Prostate gland (tissue), 2 donors: ENCODE measurements at regions not wholly inside any gene's neighbourhood (a gene's known extent, or its start where the extent isn't known, plus 50 kb on each side); places are given as distances from the start of the nearest gene placed in this dataset.

Source experiments
- DNase-seq: peaks from one replicate; pipeline ENCODE4 v3.0.0-alpha.2; 2019; ENCODE audit warnings: low spot score
- H3K27ac ChIP-seq, 2 donors: fragments of 200-600 bp; sonication (generic); 2 replicates each; pipeline ENCODE4 v1.5.1; 2017 to 2019
- H3K27me3 ChIP-seq: fragments of 200-600 bp; sonication (generic); replicated peaks from 2 replicates; pipeline ENCODE4 v1.5.1; 2019; ENCODE audit not compliant: insufficient read depth
- H3K36me3 ChIP-seq, 2 donors: fragments of 200-600 bp; sonication (generic); 1 replicate in 1 of 2; 2 replicates in 1 of 2; pipeline versions ENCODE4 v1.5.1 to v1.8.1; 2017 to 2019
- H3K4me1 ChIP-seq: fragments of 200-600 bp; sonication (generic); replicated peaks from 2 replicates; pipeline ENCODE4 v1.5.1; 2019
- H3K4me3 ChIP-seq, 2 donors: fragments of 200-600 bp; sonication (generic); 2 replicates each; pipeline ENCODE4 v1.5.1; 2017 to 2019
- H3K9me3 ChIP-seq: fragments of 200-600 bp; sonication (generic); 2 replicates; pipeline ENCODE4 v1.5.1; 2017
- POLR2A ChIP-seq: fragments of 450-650 bp; IDR thresholded peaks from one replicate; pipeline ENCODE4 v1.6.1; 2016; ENCODE audit warnings: antibody characterized with exemption, mild to moderate bottlenecking
- POLR2AphosphoS5 ChIP-seq: sonication (generic); formaldehyde crosslinking; IDR thresholded peaks from one replicate; pipeline ENCODE4 v1.6.1; 2017; ENCODE audit warnings: antibody characterized with exemption
- WGBS: methylation state at CpG from one replicate; pipeline ENCODE4 v1.1.5; 2018; 5-methylcytosine and 5-hydroxymethylcytosine counted together
- intact Hi-C: fragments of 100-400 bp; cut with DNase I; formaldehyde crosslinking; loops from one replicate; pipeline ENCODE4 v1.14.2; 2022
- TF ChIP-seq, protein P1 (sequence below), 4 experiments: fragments of 200-600 bp in 2 of 4; fragments of 450-650 bp in 2 of 4; sonication (generic) in 2 of 4; IDR thresholded peaks; 1 replicate in 3 of 4; 2 replicates in 1 of 4; pipeline ENCODE4 v1.5.1; 2016 to 2019; ENCODE audit warnings: antibody characterized with exemption in 4 of 4, mild to moderate bottlenecking in 2 of 4, moderate library complexity in 2 of 4

GRCh38 chr2:145753966-145754365 is 1234.0 kb upstream of the ZEB2 start:
- intact Hi-C loops: loop anchor here (5.0 kb wide), 1 partner anchor 1237 kb away; no protein-coding TSS in a partner anchor
- H3K9me3 ChIP-seq: no peaks in the 10 kb centered on the region

GRCh38 chr2:145753041-145753608 is 1233.2 kb upstream of the ZEB2 start:
- H3K27ac ChIP-seq: no peak overlapping the region

More at GRCh38 chr2:145753966-145754365, 1234.0 kb upstream of the ZEB2 start:
- TF ChIP-seq POLR2AphosphoS5: no peak
- TF ChIP-seq, protein P1, sequence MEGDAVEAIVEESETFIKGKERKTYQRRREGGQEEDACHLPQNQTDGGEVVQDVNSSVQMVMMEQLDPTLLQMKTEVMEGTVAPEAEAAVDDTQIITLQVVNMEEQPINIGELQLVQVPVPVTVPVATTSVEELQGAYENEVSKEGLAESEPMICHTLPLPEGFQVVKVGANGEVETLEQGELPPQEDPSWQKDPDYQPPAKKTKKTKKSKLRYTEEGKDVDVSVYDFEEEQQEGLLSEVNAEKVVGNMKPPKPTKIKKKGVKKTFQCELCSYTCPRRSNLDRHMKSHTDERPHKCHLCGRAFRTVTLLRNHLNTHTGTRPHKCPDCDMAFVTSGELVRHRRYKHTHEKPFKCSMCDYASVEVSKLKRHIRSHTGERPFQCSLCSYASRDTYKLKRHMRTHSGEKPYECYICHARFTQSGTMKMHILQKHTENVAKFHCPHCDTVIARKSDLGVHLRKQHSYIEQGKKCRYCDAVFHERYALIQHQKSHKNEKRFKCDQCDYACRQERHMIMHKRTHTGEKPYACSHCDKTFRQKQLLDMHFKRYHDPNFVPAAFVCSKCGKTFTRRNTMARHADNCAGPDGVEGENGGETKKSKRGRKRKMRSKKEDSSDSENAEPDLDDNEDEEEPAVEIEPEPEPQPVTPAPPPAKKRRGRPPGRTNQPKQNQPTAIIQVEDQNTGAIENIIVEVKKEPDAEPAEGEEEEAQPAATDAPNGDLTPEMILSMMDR (IDR thresholded peaks at IDR 0.05): no peak
- no peak for TF ChIP-seq POLR2A
- H3K27me3 ChIP-seq: no peaks in the 10 kb centered on the region
- 77% methylated on average over 3 of the region's 3 CpGs for WGBS
- no peak overlapping the region for H3K4me3 ChIP-seq
- DNase-seq: no peak
- peaks cover 3% of the 10 kb centered on the region for H3K4me1 ChIP-seq
- no peak overlapping the region for H3K27ac ChIP-seq
- H3K36me3 ChIP-seq: no peaks in the 10 kb centered on the region

DNA sequence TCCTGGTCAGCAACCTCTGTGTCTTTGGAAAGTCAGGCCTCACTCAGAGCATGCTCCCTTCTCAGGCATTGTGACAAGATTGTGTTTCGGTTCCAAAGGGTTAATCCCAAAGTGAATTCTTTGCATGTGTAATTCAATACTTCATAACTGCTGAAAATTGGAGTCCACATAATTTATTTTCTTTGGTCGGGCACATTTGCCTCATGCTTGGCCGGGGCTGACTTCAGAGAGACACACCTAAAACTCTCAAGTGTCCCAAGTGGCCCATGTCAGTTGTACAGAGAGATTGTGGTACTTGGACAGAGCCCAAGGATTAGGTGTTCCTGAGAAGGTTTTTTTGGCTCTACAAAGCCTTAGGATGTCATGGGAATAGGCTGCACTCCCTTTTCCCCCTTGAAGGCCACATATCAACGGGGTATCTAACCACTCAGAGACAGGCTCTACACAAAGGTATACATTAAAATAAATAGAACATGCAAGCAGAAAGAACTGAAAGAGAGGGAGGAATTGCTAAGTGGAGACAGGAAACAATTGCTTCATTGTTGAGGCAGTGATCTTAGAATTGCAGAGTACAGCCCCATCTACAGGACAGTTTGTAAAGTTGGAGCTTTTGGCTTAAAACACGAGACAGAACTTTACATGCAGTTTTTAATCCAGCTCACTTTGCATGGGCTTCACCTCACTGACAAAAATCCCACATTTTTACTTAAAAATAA is 1232.3 kb upstream of the ZEB2 start:
- peaks cover 3% of the 10 kb centered on the region for H3K4me1 ChIP-seq
- no peaks in the 10 kb centered on the region for H3K9me3 ChIP-seq
- H3K27ac ChIP-seq: peak overlapping the region in 1 of 2 donors; percentile 23
- no peak overlapping the region for H3K4me3 ChIP-seq
- peak; percentile 14 for DNase-seq
- intact Hi-C loops: loop anchor here (5.0 kb wide), 1 partner anchor 1235 kb away; no protein-coding TSS in a partner anchor
- no peak for TF ChIP-seq POLR2A
- TF ChIP-seq, protein P1 (IDR thresholded peaks at IDR 0.05): peak in 3 of 4 experiments; percentile 45 to 60 (median 57)
- 12% methylated on average over 5 of the region's 5 CpGs for WGBS
- H3K27me3 ChIP-seq: no peaks in the 10 kb centered on the region
- no peaks in the 10 kb centered on the region for H3K36me3 ChIP-seq

More at GRCh38 chr2:145753041-145753608, 1233.2 kb upstream of the ZEB2 start:
- intact Hi-C loops: loop anchor here (5.0 kb wide), 1 partner anchor 1236 kb away; no protein-coding TSS in a partner anchor
- peaks cover 3% of the 10 kb centered on the region for H3K4me1 ChIP-seq
- H3K9me3 ChIP-seq: no peaks in the 10 kb centered on the region
- WGBS: 58% methylated on average over 6 of the region's 6 CpGs
- no peaks in the 10 kb centered on the region for H3K27me3 ChIP-seq
- TF ChIP-seq POLR2AphosphoS5 (no peak), POLR2A (no peak)
- TF ChIP-seq, protein P1 (IDR thresholded peaks at IDR 0.05): no peak
- no peaks in the 10 kb centered on the region for H3K36me3 ChIP-seq
- DNase-seq: no peak
- H3K4me3 ChIP-seq: no peak overlapping the region

DNA sequence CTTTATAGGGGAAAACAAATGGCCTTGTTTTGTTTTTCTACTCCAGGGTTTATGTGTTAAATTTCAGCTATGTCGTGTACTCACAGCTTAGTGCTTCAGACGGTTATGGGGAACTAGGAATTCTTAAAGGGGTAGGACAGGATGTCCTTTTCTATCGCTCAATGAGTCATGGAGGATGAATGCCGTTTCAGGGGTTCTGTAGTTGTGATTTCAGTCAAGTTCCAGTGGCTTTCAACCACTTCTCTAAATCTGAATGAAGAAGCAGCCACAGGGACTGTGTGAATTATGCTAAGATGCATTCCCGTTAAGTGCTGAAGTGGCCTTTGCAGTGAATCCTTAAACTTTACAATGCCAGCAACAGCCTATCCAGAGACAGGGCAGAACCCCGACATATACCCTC is 1231.7 kb upstream of the ZEB2 start:
- no peak for DNase-seq
- 51% methylated on average over 6 of the region's 6 CpGs for WGBS
- peak overlapping the region in 1 of 2 donors; percentile 23 for H3K27ac ChIP-seq
- H3K27me3 ChIP-seq: no peaks in the 10 kb centered on the region
- intact Hi-C loops: loop anchor here (5.0 kb wide), 1 partner anchor 1234 kb away; no protein-coding TSS in a partner anchor
- H3K9me3 ChIP-seq: no peaks in the 10 kb centered on the region
- H3K4me1 ChIP-seq: peaks cover 3% of the 10 kb centered on the region
- TF ChIP-seq, protein P1 (IDR thresholded peaks at IDR 0.05): no peak
- TF ChIP-seq POLR2AphosphoS5 (no peak), POLR2A (no peak)
- no peaks in the 10 kb centered on the region for H3K36me3 ChIP-seq
- H3K4me3 ChIP-seq: no peak overlapping the region
